ENCODE measurements at regions not wholly inside any gene's neighbourhood (a gene's known extent, or its start where the extent isn't known, plus 50 kb on each side); places are given as distances from the start of the nearest gene placed in this dataset.

- in situ Hi-C loops (cut with MboI; ENCODE audit: low pct_unique_long_range_greater_than_20kb, low sequenced_read_pairs, unreplicated experiment): no loop called here
- no peak for TF ChIP-seq CTCF (IDR thresholded peaks at IDR 0.05; ENCODE audit: extremely low read depth, insufficient read depth, missing control alignments)
- DNase-seq (ENCODE audit: low spot score): no peak
Measured at GRCh38 chr5:97729938-97730337, 546.9 kb upstream of the RIOK2 start.

- no peak for DNase-seq (ENCODE audit: low spot score)
- in situ Hi-C loops (cut with MboI; ENCODE audit: low pct_unique_long_range_greater_than_20kb, low sequenced_read_pairs, unreplicated experiment): no loop called here
- TF ChIP-seq CTCF (IDR thresholded peaks at IDR 0.05; ENCODE audit: extremely low read depth, insufficient read depth, missing control alignments): no peak
Measured at GRCh38 chr5:97735209-97735608, 552.2 kb upstream of the RIOK2 start.

DNA sequence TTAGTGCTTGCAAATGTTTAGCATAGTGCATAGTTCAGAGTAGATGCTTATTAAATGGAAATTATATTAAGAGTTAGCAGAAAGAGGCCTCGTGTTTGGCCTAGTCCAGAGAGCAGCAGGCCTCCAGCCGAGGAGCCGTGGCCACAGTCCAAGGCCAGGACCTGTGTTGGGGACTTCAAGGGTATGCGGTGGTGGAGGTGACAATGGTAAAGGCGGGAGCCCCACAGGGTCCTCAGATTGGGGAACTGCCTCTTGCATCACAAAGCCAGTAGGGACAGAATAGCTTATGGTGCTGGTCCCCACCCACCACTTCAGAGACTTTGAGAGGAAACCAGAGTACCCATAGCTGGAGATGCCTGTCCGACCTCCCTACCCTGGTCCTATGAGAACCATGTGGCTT lies 554.6 kb upstream of the RIOK2 start:
- in situ Hi-C loops (cut with MboI; ENCODE audit: low pct_unique_long_range_greater_than_20kb, low sequenced_read_pairs, unreplicated experiment): no loop called here
- TF ChIP-seq CTCF (IDR thresholded peaks at IDR 0.05; ENCODE audit: extremely low read depth, insufficient read depth, missing control alignments): no peak
- DNase-seq (ENCODE audit: low spot score): no peak

DNA sequence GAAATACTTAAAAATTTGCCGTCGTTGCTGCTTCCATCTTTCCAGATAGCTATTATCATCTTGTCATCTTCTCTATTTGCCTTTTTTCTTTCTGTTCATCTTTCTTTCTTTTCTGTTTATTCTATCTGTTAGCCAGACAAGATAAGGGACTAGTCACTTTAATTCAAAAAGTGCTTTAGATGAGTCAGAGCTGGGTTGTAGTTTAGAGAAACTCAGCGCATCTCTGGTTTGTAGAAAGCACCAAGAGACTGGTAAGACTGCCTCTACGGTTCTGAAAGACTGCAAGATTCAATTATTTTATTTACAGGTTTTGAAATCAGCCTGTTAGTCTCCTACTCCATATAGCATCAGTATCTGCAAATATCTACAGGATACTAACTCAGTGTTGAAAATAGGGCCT lies 562.8 kb upstream of the RIOK2 start:
- no peak for TF ChIP-seq CTCF (IDR thresholded peaks at IDR 0.05; ENCODE audit: extremely low read depth, insufficient read depth, missing control alignments)
- in situ Hi-C loops (cut with MboI; ENCODE audit: low pct_unique_long_range_greater_than_20kb, low sequenced_read_pairs, unreplicated experiment): no loop called here
- DNase-seq (ENCODE audit: low spot score): no peak

DNA sequence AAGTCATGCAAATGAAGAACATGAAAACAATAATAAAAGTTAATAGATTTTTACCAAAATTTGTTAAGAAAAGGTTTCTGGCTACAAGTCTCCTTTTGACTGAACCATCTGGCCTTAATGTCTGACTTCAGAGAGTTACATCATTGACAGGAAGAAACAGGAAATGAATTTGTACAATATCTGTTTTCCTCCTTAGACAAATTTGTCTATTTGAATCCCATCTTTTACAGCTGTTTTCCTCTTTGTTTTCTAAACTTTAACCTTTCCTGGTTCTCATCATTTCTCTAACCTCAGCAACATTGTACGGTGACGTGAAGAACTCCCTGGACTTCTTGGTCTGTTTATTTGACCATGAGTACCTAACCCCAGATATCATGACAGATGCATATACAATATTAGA lies 567.5 kb upstream of the RIOK2 start:
- no peak for DNase-seq (ENCODE audit: low spot score)
- no peak for TF ChIP-seq CTCF (IDR thresholded peaks at IDR 0.05; ENCODE audit: extremely low read depth, insufficient read depth, missing control alignments)
- in situ Hi-C loops (cut with MboI; ENCODE audit: low pct_unique_long_range_greater_than_20kb, low sequenced_read_pairs, unreplicated experiment): no loop called here

GRCh38 chr5:97751540-97751939 lies 568.5 kb upstream of the RIOK2 start:
- in situ Hi-C loops (cut with MboI; ENCODE audit: low pct_unique_long_range_greater_than_20kb, low sequenced_read_pairs, unreplicated experiment): no loop called here
- no peak for TF ChIP-seq CTCF (IDR thresholded peaks at IDR 0.05; ENCODE audit: extremely low read depth, insufficient read depth, missing control alignments)
- DNase-seq (ENCODE audit: low spot score): no peak

GRCh38 chr5:97752871-97753270 lies 569.8 kb upstream of the RIOK2 start:
- no peak for TF ChIP-seq CTCF (IDR thresholded peaks at IDR 0.05; ENCODE audit: extremely low read depth, insufficient read depth, missing control alignments)
- DNase-seq (ENCODE audit: low spot score): no peak
- in situ Hi-C loops (cut with MboI; ENCODE audit: low pct_unique_long_range_greater_than_20kb, low sequenced_read_pairs, unreplicated experiment): no loop called here

Measured in GM13977 (cell line).